ENCODE measurements at regions not wholly inside any gene's neighbourhood (a gene's known extent, or its start where the extent isn't known, plus 50 kb on each side); places are given as distances from the start of the nearest gene placed in this dataset.

GRCh38 chr18:77990901-77991300 is 741.3 kb downstream of the GALR1 start:
- Mint-ChIP-seq H3K36me3 (ENCODE audit: insufficient read depth, unreplicated experiment) (no peaks in the 10 kb centered on the region), H3K4me1 (ENCODE audit: insufficient read depth, unreplicated experiment) (no peaks in the 10 kb centered on the region), H3K27me3 (ENCODE audit: insufficient read depth, unreplicated experiment) (no peaks in the 10 kb centered on the region), H3K27ac (ENCODE audit: low read depth, unreplicated experiment) (no peak overlapping the region), H3K9me3 (ENCODE audit: unreplicated experiment) (peaks cover 49% of the 10 kb centered on the region), H3K4me3 (ENCODE audit: unreplicated experiment) (no peak overlapping the region)
- DNase-seq (ENCODE audit: unreplicated experiment): no peak
- no TSS peak for BruUV-seq (replicated peaks)
- CTCF ChIA-PET: no interaction called here
- TF ChIP-seq, protein P1, sequence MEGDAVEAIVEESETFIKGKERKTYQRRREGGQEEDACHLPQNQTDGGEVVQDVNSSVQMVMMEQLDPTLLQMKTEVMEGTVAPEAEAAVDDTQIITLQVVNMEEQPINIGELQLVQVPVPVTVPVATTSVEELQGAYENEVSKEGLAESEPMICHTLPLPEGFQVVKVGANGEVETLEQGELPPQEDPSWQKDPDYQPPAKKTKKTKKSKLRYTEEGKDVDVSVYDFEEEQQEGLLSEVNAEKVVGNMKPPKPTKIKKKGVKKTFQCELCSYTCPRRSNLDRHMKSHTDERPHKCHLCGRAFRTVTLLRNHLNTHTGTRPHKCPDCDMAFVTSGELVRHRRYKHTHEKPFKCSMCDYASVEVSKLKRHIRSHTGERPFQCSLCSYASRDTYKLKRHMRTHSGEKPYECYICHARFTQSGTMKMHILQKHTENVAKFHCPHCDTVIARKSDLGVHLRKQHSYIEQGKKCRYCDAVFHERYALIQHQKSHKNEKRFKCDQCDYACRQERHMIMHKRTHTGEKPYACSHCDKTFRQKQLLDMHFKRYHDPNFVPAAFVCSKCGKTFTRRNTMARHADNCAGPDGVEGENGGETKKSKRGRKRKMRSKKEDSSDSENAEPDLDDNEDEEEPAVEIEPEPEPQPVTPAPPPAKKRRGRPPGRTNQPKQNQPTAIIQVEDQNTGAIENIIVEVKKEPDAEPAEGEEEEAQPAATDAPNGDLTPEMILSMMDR (IDR thresholded peaks at IDR 0.05; ENCODE audit: unreplicated experiment): no peak
- intact Hi-C loops (cut with micrococcal nuclease): no loop called here
- POLR2A ChIA-PET: no interaction called here

- no peak for DNase-seq (ENCODE audit: unreplicated experiment)
- Mint-ChIP-seq H3K36me3 (ENCODE audit: insufficient read depth, unreplicated experiment) (no peaks in the 10 kb centered on the region), H3K27me3 (ENCODE audit: insufficient read depth, unreplicated experiment) (no peaks in the 10 kb centered on the region), H3K27ac (ENCODE audit: low read depth, unreplicated experiment) (no peak overlapping the region), H3K9me3 (ENCODE audit: unreplicated experiment) (peaks cover 55% of the 10 kb centered on the region), H3K4me3 (ENCODE audit: unreplicated experiment) (no peak overlapping the region), H3K4me1 (ENCODE audit: insufficient read depth, unreplicated experiment) (no peaks in the 10 kb centered on the region)
- POLR2A ChIA-PET: no interaction called here
- no TSS peak for BruUV-seq (replicated peaks)
- TF ChIP-seq, protein P1 (IDR thresholded peaks at IDR 0.05; ENCODE audit: unreplicated experiment): no peak
- CTCF ChIA-PET: no interaction called here
- intact Hi-C loops (cut with micrococcal nuclease): no loop called here
Measured at GRCh38 chr18:77992057-77992456, 742.4 kb downstream of the GALR1 start.

DNA sequence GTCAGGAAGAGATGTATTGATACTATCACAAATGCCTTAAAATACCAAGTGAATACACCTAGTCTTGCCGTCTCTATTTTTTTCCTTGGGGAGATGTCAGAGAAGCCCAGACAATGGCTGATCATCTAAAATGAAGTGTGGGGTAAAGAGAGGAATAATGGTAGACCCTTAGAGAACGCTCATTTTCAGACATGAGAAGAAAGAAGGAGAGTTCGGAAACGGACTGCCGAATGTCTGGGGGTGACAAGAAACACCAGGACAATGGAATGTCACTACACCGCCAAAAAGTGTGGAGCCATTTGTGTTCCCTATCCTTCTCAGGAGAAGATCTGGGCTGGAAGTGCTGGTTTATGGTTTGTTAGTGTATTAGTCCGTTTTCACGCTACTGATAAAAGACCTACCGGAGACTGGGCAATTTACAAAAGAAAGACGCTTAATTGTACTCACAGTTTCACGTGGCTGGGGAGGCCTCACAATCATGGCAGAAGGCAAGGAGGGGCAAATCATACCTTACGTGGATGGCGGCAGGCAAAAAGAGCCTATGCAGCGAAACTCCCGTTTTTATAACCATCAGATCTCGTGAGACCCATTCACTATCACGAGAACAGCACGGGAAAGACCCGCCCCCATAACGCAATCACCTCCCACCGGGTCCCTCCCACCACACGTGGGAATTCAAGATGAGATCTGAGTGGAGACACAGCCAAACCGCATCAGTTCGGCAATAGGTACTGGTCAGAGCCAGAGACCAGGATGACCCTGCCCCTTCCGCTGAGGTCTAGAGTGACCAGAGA is 743.7 kb downstream of the GALR1 start:
- Mint-ChIP-seq H3K4me3 (ENCODE audit: unreplicated experiment) (no peak overlapping the region), H3K27me3 (ENCODE audit: insufficient read depth, unreplicated experiment) (no peaks in the 10 kb centered on the region), H3K27ac (ENCODE audit: low read depth, unreplicated experiment) (no peak overlapping the region), H3K9me3 (ENCODE audit: unreplicated experiment) (peaks cover 46% of the 10 kb centered on the region), H3K4me1 (ENCODE audit: insufficient read depth, unreplicated experiment) (no peaks in the 10 kb centered on the region), H3K36me3 (ENCODE audit: insufficient read depth, unreplicated experiment) (no peaks in the 10 kb centered on the region)
- POLR2A ChIA-PET: no interaction called here
- intact Hi-C loops (cut with micrococcal nuclease): no loop called here
- no TSS peak for BruUV-seq (replicated peaks)
- CTCF ChIA-PET: interaction anchor here (0.6 kb wide), 1 partner anchor 1921 kb away, joined by 3 read pairs; no protein-coding TSS in a partner anchor
- TF ChIP-seq, protein P1 (IDR thresholded peaks at IDR 0.05; ENCODE audit: unreplicated experiment): no peak
- DNase-seq (ENCODE audit: unreplicated experiment): no peak

DNA sequence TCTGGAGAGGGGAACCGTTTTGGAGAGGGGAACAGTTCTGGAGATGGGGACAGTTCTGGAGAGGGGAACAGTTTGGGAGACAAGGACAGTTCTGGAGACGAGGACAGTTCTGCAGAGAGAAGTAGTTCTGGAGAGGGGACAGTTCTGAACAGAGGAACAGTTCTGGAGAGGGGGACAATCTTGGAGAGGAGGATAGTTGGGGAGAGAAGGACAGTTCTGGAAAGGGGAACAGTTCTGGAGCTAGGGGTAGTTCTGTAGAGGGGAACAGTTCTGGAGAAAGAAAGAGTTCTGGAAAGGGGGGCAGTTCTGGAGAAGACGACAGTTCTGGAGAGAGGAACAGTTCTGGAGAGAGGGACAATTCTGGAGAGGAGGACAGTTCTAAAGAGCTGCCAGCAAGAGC is 745.9 kb downstream of the GALR1 start:
- intact Hi-C loops (cut with micrococcal nuclease): no loop called here
- DNase-seq (ENCODE audit: unreplicated experiment): no peak
- POLR2A ChIA-PET: no interaction called here
- Mint-ChIP-seq H3K4me3 (ENCODE audit: unreplicated experiment) (no peak overlapping the region), H3K4me1 (ENCODE audit: insufficient read depth, unreplicated experiment) (no peaks in the 10 kb centered on the region), H3K27me3 (ENCODE audit: insufficient read depth, unreplicated experiment) (no peaks in the 10 kb centered on the region), H3K36me3 (ENCODE audit: insufficient read depth, unreplicated experiment) (no peaks in the 10 kb centered on the region), H3K9me3 (ENCODE audit: unreplicated experiment) (peaks cover 43% of the 10 kb centered on the region), H3K27ac (ENCODE audit: low read depth, unreplicated experiment) (no peak overlapping the region)
- CTCF ChIA-PET: no interaction called here
- no TSS peak for BruUV-seq (replicated peaks)
- TF ChIP-seq, protein P1 (IDR thresholded peaks at IDR 0.05; ENCODE audit: unreplicated experiment): no peak

All from MCF 10A (cell line).